RWPE1 (cell line): ENCODE measurements at regions not wholly inside any gene's neighbourhood (a gene's known extent, or its start where the extent isn't known, plus 50 kb on each side); places are given as distances from the start of the nearest gene placed in this dataset.

Source experiments
- CTCF ChIA-PET: fragments of 350-600 bp; sonication (Branson Sonifier 250); formaldehyde crosslinking; extraction: SDS; loops from one replicate; lab custom pipeline; 2021; lab: Yijun Ruan, JAX
- POLR2A ChIA-PET: fragments of 400-600 bp; formaldehyde crosslinking; extraction: SDS; loops from one replicate; lab custom pipeline; 2020; ENCODE audit warnings: antibody characterized with exemption; ENCODE audit not compliant: low non-redundant PET; lab: Yijun Ruan, JAX
- DNase-seq: peaks from one replicate; pipeline ENCODE4 v3.0.0; 2012; ENCODE audit warnings: low spot score
- H3K27ac ChIP-seq: fragments of 450-650 bp; 2 replicates; pipeline ENCODE4 v1.5.1; 2017
- CTCF ChIP-seq: fragments of 450-650 bp; conservative IDR thresholded peaks from 2 replicates; pipeline ENCODE4 v1.5.1; 2017; ENCODE audit warnings: low read depth, mild to moderate bottlenecking

GRCh38 chr3:182136008-182136910 lies 424.5 kb downstream of the SOX2 start:
- no peak for TF ChIP-seq CTCF
- DNase-seq: no peak
- ChIA-PET CTCF (interaction anchor here (0.6 kb wide), 1 partner anchor 256 kb away, joined by 5 read pairs; no protein-coding TSS in a partner anchor), POLR2A (no interaction called here)
- no peak overlapping the region for H3K27ac ChIP-seq

GRCh38 chr3:182138393-182138792 lies 426.7 kb downstream of the SOX2 start:
- POLR2A ChIA-PET: no interaction called here
- DNase-seq: no peak
- no peak for TF ChIP-seq CTCF
- H3K27ac ChIP-seq: no peak overlapping the region
- CTCF ChIA-PET: no interaction called here

GRCh38 chr3:182139627-182140357 lies 428.1 kb downstream of the SOX2 start:
- ChIA-PET CTCF (no interaction called here), POLR2A (no interaction called here)
- H3K27ac ChIP-seq: no peak overlapping the region
- no peak for DNase-seq
- no peak for TF ChIP-seq CTCF

- ChIA-PET CTCF (no interaction called here), POLR2A (no interaction called here)
- TF ChIP-seq CTCF: no peak
- no peak overlapping the region for H3K27ac ChIP-seq
- DNase-seq: no peak
Measured at GRCh38 chr3:182142928-182143327, 431.2 kb downstream of the SOX2 start.

- no peak for TF ChIP-seq CTCF
- no peak for DNase-seq
- POLR2A ChIA-PET: no interaction called here
- CTCF ChIA-PET: interaction anchor here (0.7 kb wide), 2 partner anchors 43 to 406 kb away, joined by 3 read pairs; no protein-coding TSS in a partner anchor
- no peak overlapping the region for H3K27ac ChIP-seq
Measured at GRCh38 chr3:182143903-182144302, 432.2 kb downstream of the SOX2 start.

- TF ChIP-seq CTCF: no peak
- POLR2A ChIA-PET: no interaction called here
- no peak overlapping the region for H3K27ac ChIP-seq
- CTCF ChIA-PET: interaction anchor here (0.6 kb wide), 1 partner anchor 439 kb away, joined by 3 read pairs; no protein-coding TSS in a partner anchor
- DNase-seq: no peak
Measured at GRCh38 chr3:182148360-182148759, 436.6 kb downstream of the SOX2 start.
